ENCODE measurements at regions not wholly inside any gene's neighbourhood (a gene's known extent, or its start where the extent isn't known, plus 50 kb on each side); places are given as distances from the start of the nearest gene placed in this dataset.
"Not testable (repeated sequence)": the region's sequence is repeated elsewhere in the genome, so short reads cannot be mapped to it uniquely, and the experiment has no call there.

DNA sequence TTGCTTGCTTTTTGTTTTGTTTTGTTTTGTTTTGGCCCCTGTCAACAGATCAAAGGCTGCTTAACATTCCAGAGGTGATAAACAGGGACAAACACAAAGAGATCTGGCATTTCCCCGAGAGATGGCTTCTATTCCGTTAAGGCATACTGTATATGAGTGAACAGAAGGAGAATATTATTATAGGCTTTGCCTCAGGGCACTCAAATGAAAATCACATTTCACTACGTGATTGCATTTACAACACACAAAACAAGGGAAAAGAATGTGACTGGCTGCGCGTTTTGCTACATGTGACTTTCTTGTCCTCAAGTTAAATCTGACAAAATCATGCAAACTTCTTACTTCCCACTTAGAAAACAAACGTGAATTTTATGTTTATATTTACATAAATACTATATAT is 1037.9 kb upstream of the DDX18 start:
- DNase-seq, result no peak

DNA sequence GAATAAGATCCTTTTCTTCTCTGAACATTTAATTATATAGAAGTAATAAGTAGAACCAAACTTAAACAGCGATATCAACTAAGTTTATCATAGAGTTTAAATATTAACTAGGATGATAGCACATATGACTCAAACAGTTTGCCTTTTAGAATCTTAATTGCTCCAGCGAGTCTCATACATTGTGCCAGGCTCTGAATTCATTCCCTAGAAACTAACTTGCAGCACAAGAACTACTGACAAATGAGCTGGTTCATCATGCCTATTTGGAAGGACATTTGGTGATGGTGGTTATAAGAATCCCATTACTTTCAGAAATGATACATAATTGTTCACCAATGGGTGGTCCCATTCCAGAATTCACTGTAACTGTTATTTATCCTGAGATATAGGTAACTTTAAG is 1026.6 kb upstream of the DDX18 start:
- DNase-seq, result no peak

DNA sequence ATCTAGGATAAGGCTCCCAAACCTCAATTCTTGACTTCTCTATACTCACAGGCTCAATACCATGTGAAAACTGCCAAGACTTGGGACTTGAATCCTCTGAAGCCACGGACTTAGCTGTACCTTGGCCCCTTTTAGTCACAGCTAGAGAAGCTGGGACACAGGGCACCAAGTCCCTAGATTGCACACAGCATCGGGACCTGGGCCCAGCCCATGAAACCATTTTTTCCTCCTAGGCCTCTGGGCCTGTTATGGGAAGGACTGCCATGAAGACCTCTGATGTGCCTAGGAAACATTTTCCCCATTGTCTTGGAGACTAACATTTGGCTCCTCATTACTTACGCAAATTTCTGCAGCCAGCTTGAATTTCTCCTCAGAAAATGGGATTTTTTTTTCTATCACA is 1011.8 kb upstream of the DDX18 start:
- no peak for DNase-seq

DNA sequence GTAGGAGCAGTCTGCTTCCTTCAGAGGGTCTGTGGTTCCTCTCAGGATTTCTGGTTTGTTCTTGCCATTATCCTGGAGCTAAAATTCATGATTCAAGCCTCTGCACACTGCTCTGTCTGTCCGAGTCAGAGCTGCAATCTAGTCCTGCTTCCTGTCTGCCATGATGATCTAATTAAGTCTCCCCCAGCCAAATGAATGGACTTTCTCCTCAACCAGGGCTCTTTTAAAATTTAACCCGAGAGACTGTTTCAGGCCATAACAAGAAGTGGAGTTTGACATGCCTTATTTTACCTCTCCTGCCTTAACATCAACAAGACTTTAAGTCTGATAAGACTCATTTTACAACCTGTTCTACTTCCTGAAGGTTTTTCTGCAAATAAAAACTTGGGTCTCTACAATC is 1009.6 kb upstream of the DDX18 start:
- DNase-seq, result no peak

DNA sequence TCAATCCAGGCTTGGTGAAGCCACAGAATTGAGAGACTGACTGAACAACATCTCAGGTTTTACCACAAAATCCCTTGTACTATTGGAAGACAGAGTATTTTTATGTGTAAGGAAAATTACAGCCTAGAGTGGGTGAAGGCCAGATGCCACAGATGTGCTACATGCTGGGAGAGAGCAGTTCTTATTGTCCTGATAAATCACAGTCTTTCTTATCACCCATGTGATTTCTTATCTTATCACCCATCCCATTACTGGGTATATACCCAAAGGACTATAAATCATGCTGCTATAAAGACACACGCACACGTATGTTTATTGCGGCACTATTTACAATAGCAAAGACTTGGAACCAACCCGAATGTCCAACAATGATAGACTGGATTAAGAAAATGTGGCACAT is 1008.0 kb upstream of the DDX18 start:
- DNase-seq, result not testable (repeated sequence)

DNA sequence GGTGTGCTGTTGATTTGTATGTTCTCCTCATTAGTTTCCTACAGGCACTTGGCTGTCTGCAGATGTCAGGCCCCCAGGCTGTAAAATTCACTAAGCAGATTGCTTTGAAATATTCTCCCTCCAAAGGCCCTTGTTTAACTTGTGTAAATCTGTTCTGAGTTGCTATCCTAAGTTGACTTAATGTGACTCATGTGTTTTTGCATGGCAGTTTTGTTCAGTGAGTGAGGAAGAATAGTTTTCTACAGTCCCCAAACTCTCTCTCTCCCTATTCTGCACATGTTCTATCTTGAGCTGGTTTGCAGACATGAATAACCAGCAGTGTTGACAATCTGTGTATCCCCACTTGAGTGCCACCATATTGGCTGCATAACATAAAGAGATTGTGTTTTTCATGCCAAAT is 1005.4 kb upstream of the DDX18 start:
- no peak for DNase-seq

DNA sequence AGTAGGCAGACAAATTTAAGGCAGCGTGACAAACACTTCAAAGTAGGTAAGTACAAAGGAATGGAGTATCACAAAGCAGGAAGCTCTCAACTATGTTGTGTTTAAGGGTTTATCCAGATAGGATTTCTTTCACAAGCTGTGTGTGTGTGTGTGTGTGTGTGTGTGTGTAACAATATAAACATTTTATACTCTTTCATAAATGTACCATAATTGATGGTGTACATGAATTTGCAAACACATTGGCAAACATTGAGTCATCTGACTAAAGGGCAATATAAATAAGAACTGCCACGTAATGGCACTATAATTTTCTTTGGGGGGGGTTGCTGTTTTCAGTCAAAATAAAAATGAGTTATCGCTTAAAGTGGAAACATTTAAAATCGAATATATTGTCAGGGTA is 1004.4 kb upstream of the DDX18 start:
- DNase-seq, result no peak

DNA sequence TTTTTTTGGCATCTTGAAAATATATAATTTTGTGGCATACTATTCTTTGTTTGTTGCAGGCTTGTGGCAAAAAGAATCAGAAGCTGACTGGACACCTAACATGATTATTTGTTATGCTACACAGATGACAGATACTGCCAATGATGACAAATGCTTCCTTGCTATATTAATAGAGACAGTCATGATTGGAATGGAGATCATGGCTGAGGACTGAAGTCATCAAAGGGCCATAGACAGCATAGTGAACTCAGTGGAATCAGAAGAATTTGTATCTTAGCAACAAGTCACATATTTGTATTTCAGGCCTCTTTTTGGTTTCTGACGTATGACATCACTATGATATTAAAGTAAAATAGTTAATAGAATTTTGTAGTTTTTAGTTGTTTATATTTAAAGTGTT is 1003.8 kb upstream of the DDX18 start:
- DNase-seq, result no peak

DNA sequence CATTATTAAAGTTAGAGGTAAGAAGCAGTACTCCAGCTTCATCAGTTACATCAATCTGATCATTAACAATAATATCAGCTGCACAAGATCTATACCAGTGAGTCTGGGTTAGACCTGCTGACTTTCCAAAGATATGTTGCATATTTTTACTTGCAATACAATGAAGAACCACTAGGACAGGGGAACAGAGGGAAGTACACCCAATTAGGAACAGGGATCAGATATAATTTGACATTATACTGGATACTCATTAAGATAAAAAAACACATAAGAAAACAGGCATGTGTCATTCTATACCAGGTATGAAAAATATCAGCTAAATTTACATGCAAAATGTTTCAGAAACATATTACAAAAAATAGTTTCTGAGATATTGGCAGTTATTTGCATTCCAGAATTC is 995.1 kb upstream of the DDX18 start:
- DNase-seq, result no peak

DNA sequence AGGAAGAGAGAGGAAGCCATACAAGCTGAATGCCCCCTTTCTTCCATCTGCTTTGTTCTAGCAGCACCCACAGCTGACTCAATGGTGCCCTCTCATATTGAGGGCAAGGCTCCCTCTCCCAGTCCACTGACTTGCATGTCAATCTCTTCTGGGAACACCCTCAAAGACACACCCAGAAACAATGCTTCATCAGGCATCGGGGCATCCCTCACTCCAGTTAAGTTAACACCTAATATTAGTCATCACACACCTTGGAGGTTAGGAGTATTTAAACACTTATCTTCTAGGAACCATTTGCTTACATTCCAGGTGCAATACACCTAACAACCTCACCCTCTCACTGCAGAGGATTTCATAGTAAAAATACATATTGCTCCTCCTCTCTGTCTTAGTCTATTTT is 993.5 kb upstream of the DDX18 start:
- DNase-seq, result no peak

DNA sequence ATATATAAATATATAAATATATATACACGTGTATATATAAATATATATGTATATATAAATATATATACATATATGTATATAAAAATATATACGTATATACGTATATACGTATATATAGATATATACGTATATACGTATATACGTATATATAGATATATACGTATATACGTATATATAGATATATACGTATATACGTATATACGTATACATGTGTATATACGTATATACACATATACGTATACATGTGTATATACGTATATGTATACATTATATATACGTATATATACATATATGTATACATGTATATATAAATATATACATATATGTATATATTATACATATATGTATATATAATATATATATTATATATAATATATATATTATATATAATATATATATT is 984.9 kb upstream of the DDX18 start:
- not testable (repeated sequence) for DNase-seq

DNA sequence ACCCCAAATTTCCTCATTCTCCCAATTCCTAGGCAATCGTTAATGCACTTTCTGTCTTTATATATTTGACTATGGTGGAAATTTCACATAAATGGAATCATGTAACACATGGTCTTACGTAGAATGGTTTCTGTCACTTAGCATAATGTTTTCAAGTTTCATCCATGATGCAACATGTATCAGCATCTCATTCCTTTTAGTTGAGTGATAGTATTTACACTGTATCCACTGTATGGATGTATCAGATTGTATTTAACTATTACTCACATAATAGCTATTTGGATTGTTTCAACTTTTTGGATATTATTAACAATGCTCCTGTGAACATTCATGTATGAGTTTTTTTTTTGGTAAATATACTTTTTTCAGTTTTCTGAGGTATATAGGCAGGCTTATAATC is 982.3 kb upstream of the DDX18 start:
- no peak for DNase-seq

DNA sequence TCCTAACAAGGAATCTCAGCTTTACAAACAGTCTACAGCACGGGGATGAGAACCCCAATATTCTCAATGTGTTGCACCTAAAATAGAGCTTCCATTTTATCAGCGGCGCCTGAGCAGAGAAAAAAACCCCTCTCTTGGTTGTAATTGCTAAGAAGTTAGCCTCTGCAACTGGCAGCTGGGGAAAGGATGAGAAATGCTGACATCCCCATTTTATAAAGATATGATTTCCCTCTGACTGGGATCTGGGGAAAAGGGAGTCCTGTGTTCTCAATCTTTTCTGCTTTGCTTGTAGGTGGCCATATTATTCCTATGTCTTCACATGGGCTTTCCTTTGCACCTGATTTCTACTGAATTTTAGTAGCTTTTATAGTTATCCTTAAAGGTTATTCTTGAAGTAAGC is 981.4 kb upstream of the DDX18 start:
- DNase-seq, result no peak

DNA sequence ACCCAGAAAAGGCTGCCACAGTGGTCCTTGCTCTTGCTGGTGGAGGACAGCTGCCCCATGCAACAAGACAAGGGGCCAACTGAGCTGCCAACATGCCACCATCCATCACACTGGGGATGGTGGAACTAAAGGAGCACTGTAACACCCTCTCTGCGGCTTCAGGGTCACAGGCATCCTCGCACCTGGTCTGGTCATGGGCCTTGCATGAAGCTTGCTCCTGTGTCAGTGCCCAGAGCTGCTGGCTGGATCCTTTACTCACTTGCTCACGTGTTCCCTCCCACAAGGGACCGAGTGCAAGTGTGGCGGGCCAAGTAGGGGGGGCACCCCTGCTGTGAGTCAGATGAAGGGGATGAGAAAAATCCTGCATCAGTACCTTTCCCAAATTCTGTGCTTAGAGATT is 972.3 kb upstream of the DDX18 start:
- no peak for DNase-seq

DNA sequence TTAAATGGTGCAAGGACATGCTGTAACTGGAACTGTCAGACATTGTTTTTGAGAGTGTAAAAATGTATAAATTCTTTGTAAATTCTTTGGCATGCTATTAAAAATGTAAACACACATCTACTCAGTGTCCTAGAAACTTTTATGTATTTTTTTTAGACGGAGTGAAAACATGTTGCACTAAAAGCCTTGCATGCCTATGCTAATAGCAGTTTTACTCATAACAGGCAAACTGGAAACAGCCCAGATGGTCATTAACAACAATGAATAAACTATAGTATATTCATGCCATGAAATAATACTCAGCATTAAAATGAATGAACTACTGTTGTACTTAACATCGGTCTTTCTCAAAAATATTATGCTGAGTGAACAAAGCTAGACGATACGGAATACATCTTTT is 954.8 kb upstream of the DDX18 start:
- DNase-seq, result no peak

DNA sequence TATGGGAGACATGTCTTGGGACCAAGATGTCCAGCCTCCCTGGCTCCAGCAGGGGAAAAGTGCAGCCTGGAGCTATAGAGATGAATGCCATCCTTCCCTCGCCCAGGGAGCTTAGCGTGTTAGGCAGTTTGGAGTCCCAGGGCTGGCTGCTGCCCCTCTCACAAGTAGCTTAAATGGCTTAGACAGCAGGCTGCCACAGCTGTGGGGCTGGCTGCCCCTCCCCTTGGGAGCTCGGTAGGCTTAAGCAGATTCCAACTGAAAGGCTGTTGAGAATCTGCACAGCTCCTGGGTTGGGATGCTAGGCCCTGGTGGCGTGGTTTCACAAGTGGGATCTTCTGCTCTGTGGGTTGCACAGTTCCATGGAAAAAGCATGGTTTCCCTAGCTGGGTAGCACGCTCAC is 940.5 kb upstream of the DDX18 start:
- peak; percentile 11 for DNase-seq

DNA sequence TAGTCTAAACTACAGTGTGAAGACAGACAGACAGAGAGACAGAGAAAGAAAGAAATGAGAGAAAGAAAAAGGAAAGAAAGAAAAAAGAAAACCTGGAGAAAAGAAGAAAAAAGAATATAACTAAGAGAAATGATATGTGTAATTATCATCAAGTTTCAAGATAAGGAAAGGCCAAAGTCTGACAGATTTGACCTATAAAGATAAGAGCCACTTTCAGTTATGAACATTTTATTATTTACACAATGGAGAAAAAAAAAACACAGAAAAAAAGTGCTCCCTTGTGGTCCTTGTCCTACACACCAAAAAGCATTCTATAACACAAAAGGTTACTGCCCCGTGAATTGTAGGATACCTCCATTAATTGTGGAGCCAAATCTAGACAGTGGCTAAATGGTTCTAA is 937.2 kb upstream of the DDX18 start:
- DNase-seq, result no peak

DNA sequence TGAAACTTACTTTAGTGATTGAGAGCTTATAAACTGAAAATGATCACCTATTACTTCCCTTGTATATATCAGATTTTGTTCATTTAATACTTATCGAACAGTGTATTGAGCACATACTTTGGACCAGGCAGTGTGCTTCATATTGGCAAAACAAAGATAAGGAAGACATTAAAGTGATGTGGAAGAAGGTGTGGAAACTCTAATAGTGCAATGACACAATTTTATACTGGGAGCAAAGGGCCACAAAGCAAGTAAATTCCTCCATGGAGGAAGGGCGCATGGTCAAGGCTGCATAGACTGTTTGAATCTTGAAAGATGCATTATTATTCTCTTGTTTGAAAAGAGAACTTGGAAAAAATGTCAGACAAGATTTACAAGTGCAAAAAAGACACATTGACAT is 936.5 kb upstream of the DDX18 start:
- no peak for DNase-seq

DNA sequence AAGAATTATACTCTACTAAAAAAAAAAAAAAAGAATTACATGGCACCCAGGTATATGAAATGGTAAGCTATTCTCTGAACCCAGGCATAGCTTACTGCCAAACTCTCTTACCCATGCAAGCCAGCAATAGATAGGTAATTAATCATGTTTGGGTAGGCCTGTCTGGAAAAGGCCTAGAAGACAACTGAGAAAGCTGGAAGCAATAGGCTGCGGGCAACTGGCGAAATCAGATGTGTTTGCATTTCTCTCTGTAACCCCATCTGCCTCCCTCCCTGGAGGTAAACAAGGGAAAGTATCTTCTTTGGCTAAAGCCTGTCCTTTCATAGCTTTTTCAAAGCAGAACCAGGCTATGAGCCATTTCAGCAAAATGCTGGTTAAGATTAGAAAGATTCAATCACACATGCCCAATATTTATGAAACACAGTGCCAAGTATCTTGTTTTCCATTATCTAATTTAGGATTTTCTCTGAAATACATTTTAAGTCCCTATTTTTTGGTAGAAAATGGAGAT is 934.8 kb upstream of the DDX18 start:
- no peak for DNase-seq

DNA sequence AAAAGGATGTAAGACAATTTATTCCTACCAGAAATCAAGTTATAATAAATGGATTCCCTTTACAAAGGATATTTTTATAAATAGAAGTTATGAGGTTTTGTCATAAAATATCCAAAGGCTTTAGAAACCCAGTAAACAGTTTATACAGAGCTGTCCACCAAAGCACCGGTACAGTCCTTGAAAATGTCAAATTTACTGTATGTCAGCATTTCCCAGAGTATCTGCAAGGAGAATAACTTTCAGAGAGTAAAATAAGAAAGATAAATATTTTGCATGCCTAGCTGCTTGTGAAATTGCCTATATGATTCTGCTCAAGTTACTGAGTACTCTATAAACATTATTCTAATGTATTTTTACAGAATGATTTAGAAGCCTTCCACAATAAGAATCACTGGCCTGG is 923.3 kb upstream of the DDX18 start:
- DNase-seq, result no peak

DNA sequence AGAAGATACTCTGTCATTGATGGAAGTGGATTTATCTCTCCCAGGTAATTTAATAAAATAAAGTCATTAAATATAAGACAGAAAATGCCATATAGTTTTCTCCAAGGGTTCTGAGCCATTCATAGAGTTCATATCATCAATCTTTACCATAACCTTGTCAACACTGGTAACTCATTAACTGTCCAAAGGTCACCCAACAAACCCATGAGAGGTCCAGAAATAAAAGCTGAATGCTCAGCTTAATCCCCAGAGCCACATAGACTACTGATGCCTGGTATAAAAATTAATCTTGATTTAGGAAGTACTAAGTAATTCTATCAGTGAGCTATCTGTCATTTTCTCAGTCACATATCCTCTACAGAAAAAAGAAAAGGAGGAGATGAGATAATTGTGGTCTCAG is 903.0 kb upstream of the DDX18 start:
- no peak for DNase-seq

DNA sequence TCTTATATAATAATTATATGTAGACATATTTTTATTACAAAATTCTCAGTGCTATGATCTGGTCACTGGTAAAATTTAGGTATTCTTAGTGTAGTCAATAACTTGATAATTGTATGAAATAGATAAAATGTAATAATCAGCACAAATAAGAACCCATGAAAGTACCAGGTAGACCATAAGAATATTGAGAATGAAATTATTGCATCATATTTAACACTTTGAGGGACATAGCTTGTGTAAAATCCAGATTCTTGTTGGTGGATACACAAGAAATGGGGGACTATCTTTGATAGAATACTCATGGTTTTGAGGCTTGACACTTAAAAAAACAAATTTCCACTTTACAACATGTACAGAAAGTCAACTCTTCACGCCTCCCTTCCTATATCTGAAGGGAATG is 898.8 kb upstream of the DDX18 start:
- DNase-seq, result no peak

DNA sequence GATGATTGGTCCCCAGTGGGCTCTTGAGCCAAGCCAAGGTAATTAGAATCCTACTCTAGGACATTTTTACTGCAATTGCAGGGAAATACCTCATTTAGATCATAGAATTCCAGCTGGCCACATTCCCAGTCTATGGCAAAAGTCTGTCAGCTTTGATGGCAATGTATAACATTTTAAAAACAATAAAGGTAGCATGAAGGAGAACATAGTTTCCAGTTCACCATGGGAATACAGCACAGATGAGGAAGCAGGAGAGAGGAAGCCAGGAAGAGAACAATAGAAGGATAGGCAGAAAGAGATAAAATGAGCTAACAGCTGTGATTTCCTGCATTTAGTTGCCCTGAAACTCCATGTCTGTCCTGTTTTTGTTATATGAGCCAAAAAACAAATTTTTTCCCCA is 897.3 kb upstream of the DDX18 start:
- no peak for DNase-seq

DNA sequence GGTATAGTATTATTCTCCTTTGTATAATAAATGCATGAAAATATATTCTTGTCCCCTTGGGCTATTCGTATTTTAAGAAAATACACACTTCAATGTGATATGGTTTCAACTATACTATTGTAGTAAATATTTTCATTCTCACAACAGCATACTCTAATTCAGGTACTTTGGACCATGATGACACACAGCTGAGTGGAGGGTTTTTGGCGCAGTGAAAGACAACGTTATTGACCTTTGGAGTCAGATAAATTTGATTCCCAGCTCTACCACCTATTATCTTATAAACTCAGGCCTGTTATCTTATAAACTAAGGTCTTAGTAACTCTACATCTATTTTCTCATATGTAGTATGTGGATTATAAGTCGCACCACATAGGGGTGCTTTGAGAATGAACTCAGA is 895.9 kb upstream of the DDX18 start:
- DNase-seq, result no peak

DNA sequence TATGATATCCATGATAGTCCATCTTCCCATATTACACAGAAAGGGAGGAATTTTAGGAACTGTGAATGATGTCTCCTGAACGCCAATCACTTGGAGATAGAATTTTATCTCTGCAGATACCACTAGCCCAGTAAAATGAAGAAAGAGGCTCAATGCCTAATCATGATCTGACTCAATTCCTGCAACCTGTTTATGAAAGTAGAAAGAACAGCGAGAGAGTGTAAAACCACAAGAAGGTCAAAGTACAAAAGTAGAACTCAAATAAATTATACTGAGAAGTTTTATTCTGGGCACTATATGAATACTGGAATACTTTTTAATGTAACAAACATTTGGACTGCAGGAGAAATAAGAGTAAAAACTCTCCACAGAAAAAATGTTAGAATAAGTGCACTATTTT is 892.1 kb upstream of the DDX18 start:
- no peak for DNase-seq

DNA sequence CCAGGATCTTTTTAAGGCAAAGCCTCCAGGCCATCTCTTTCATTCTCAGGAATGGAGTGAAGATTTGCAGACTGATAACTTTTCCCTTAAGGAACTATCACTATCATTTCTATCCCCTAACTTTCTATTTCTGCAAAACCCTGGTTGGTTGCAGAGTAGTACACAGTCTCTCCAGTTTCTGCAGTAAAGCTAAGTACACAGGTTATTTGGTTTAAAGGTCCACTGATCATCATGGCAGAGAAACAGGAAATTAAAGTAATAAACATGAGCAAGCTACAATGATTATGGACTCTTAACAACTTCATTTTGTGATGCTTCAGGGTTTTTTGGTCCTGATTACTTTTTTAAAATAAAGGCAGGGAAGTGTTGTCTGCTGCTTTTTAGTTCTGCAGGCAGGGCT is 890.0 kb upstream of the DDX18 start:
- DNase-seq, result no peak

All from NCI-H524 treated with DMSO at 0.1 percent for 48 hours (cell line).